WTC11 (cell line): ENCODE measurements at regions not wholly inside any gene's neighbourhood (a gene's known extent, or its start where the extent isn't known, plus 50 kb on each side); places are given as distances from the start of the nearest gene placed in this dataset.

Experiments
- CBFB ChIP-seq: sonication (generic); formaldehyde crosslinking; IDR thresholded peaks from 2 replicates; pipeline ENCODE4 v1.8.1; 2022; ENCODE audit warnings: mild to moderate bottlenecking, low read depth, missing genetic modification reagents
- CREB1 ChIP-seq: sonication (generic); formaldehyde crosslinking; IDR thresholded peaks from 2 replicates; pipeline ENCODE4 v1.8.0; 2023; ENCODE audit warnings: mild to moderate bottlenecking, missing genetic modification reagents
- CREM ChIP-seq: sonication (generic); formaldehyde crosslinking; IDR thresholded peaks from 2 replicates; pipeline ENCODE4 v1.8.1; 2022; ENCODE audit warnings: mild to moderate bottlenecking, missing genetic modification reagents, moderate library complexity
- ESRRA ChIP-seq: sonication (generic); formaldehyde crosslinking; IDR thresholded peaks from 2 replicates; pipeline ENCODE4 v1.8.1; 2022; ENCODE audit warnings: mild to moderate bottlenecking, missing genetic modification reagents, borderline replicate concordance
- GABPB1 ChIP-seq: sonication (generic); formaldehyde crosslinking; IDR thresholded peaks from 2 replicates; pipeline ENCODE4 v1.8.1; 2023; ENCODE audit warnings: mild to moderate bottlenecking, missing genetic modification reagents
- KAT7 ChIP-seq: sonication (generic); formaldehyde crosslinking; IDR thresholded peaks from 2 replicates; pipeline ENCODE4 v1.8.1; 2023; ENCODE audit warnings: missing genetic modification reagents, mild to moderate bottlenecking, borderline replicate concordance
- SP1 ChIP-seq: sonication (generic); formaldehyde crosslinking; conservative IDR thresholded peaks from 2 replicates; pipeline ENCODE4 v1.8.1; 2022; ENCODE audit warnings: missing genetic modification reagents
- ZNF232 ChIP-seq: sonication (generic); formaldehyde crosslinking; IDR thresholded peaks from 2 replicates; pipeline ENCODE4 v1.8.0; 2022; ENCODE audit warnings: mild to moderate bottlenecking, missing genetic modification reagents
- ZNF416 ChIP-seq: fragments of 250-450 bp; sonication (Bioruptor Pico); IDR thresholded peaks from 2 replicates; pipeline ENCODE4 v1.9.0; 2021; ENCODE audit warnings: mild to moderate bottlenecking, inconsistent platforms
- TF ChIP-seq, protein P1 (sequence below): fragments of 200-600 bp; IDR thresholded peaks from 2 replicates; pipeline ENCODE4 v1.8.0; 2022; ENCODE audit warnings: antibody characterized with exemption
- TF ChIP-seq, protein P2 (sequence below): sonication (generic); formaldehyde crosslinking; IDR thresholded peaks from 2 replicates; pipeline ENCODE4 v1.8.0; 2022; ENCODE audit warnings: missing genetic modification reagents
- TF ChIP-seq, protein P3 (sequence below): sonication (generic); formaldehyde crosslinking; IDR thresholded peaks from 2 replicates; pipeline ENCODE4 v1.8.0; 2022; ENCODE audit warnings: mild to moderate bottlenecking, missing genetic modification reagents
- TF ChIP-seq, protein P4 (sequence below): sonication (generic); formaldehyde crosslinking; IDR thresholded peaks from 2 replicates; pipeline ENCODE4 v1.8.1; 2022; ENCODE audit warnings: low read depth, missing genetic modification reagents, borderline replicate concordance
- TF ChIP-seq, protein P5 (sequence below): sonication (generic); formaldehyde crosslinking; IDR thresholded peaks from 2 replicates; pipeline ENCODE4 v1.8.0; 2023; ENCODE audit warnings: missing genetic modification reagents

DNA sequence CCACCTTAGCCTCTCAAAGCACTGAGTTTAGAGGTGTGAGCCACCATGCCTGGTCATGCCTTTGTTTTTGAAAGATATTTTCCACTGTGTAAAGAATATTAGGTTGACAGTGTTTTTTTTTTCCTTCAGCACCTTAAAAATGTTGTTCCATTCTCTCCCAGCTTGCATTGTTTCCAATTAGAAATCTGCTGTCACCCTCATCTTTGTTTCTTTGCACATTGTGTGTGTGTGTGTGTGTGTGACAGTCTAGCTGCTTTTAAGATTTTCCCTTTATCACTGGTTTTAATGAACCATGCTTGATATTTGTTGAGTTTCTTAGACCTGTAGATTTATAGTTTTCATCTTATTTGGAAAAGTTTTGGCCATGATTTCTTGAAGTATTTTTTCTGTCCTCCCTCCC is 79.0 kb upstream of the NKX1-1 start:
- TF ChIP-seq, protein P1, sequence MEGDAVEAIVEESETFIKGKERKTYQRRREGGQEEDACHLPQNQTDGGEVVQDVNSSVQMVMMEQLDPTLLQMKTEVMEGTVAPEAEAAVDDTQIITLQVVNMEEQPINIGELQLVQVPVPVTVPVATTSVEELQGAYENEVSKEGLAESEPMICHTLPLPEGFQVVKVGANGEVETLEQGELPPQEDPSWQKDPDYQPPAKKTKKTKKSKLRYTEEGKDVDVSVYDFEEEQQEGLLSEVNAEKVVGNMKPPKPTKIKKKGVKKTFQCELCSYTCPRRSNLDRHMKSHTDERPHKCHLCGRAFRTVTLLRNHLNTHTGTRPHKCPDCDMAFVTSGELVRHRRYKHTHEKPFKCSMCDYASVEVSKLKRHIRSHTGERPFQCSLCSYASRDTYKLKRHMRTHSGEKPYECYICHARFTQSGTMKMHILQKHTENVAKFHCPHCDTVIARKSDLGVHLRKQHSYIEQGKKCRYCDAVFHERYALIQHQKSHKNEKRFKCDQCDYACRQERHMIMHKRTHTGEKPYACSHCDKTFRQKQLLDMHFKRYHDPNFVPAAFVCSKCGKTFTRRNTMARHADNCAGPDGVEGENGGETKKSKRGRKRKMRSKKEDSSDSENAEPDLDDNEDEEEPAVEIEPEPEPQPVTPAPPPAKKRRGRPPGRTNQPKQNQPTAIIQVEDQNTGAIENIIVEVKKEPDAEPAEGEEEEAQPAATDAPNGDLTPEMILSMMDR, result no peak
- TF ChIP-seq ESRRA (no peak), CBFB (no peak), CREB1 (CRISPR knock-in tag) (no peak), ZNF416 (CRISPR knock-in tag) (no peak), GABPB1 (CRISPR knock-in tag) (no peak), CREM (CRISPR knock-in tag) (no peak), SP1 (CRISPR knock-in tag) (no peak), ZNF232 (CRISPR knock-in tag) (no peak), KAT7 (CRISPR knock-in tag) (no peak)
- TF ChIP-seq, protein P2, sequence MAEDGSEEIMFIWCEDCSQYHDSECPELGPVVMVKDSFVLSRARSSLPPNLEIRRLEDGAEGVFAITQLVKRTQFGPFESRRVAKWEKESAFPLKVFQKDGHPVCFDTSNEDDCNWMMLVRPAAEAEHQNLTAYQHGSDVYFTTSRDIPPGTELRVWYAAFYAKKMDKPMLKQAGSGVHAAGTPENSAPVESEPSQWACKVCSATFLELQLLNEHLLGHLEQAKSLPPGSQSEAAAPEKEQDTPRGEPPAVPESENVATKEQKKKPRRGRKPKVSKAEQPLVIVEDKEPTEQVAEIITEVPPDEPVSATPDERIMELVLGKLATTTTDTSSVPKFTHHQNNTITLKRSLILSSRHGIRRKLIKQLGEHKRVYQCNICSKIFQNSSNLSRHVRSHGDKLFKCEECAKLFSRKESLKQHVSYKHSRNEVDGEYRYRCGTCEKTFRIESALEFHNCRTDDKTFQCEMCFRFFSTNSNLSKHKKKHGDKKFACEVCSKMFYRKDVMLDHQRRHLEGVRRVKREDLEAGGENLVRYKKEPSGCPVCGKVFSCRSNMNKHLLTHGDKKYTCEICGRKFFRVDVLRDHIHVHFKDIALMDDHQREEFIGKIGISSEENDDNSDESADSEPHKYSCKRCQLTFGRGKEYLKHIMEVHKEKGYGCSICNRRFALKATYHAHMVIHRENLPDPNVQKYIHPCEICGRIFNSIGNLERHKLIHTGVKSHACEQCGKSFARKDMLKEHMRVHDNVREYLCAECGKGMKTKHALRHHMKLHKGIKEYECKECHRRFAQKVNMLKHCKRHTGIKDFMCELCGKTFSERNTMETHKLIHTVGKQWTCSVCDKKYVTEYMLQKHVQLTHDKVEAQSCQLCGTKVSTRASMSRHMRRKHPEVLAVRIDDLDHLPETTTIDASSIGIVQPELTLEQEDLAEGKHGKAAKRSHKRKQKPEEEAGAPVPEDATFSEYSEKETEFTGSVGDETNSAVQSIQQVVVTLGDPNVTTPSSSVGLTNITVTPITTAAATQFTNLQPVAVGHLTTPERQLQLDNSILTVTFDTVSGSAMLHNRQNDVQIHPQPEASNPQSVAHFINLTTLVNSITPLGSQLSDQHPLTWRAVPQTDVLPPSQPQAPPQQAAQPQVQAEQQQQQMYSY (CRISPR knock-in tag), result no peak
- TF ChIP-seq, protein P3, sequence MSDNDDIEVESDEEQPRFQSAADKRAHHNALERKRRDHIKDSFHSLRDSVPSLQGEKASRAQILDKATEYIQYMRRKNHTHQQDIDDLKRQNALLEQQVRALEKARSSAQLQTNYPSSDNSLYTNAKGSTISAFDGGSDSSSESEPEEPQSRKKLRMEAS (CRISPR knock-in tag), result no peak
- TF ChIP-seq, protein P4, sequence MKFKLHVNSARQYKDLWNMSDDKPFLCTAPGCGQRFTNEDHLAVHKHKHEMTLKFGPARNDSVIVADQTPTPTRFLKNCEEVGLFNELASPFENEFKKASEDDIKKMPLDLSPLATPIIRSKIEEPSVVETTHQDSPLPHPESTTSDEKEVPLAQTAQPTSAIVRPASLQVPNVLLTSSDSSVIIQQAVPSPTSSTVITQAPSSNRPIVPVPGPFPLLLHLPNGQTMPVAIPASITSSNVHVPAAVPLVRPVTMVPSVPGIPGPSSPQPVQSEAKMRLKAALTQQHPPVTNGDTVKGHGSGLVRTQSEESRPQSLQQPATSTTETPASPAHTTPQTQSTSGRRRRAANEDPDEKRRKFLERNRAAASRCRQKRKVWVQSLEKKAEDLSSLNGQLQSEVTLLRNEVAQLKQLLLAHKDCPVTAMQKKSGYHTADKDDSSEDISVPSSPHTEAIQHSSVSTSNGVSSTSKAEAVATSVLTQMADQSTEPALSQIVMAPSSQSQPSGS (CRISPR knock-in tag), result no peak
- TF ChIP-seq, protein P5, sequence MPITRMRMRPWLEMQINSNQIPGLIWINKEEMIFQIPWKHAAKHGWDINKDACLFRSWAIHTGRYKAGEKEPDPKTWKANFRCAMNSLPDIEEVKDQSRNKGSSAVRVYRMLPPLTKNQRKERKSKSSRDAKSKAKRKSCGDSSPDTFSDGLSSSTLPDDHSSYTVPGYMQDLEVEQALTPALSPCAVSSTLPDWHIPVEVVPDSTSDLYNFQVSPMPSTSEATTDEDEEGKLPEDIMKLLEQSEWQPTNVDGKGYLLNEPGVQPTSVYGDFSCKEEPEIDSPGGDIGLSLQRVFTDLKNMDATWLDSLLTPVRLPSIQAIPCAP, result no peak
